GM12873 (cell line): ENCODE measurements at regions not wholly inside any gene's neighbourhood (a gene's known extent, or its start where the extent isn't known, plus 50 kb on each side); places are given as distances from the start of the nearest gene placed in this dataset.

Experiments
- CTCF ChIP-seq: IDR thresholded peaks from 2 replicates; pipeline ENCODE4 v1.5.1; 2012; ENCODE audit warnings: low read depth, mild to moderate bottlenecking, moderate library complexity, low read length, control low read depth; ENCODE audit not compliant: insufficient read depth; ENCODE audit errors: missing control alignments

- no peak for TF ChIP-seq CTCF
Measured at GRCh38 chr3:124582621-124583395, 147.4 kb upstream of the UMPS start.

GRCh38 chr3:124584245-124584551 is 146.1 kb upstream of the UMPS start:
- TF ChIP-seq CTCF, result no peak

GRCh38 chr3:124584552-124585391 is 145.5 kb upstream of the UMPS start:
- no peak for TF ChIP-seq CTCF

GRCh38 chr3:124586126-124587052 is 143.9 kb upstream of the UMPS start:
- no peak for TF ChIP-seq CTCF

GRCh38 chr3:124587053-124587408 is 143.2 kb upstream of the UMPS start:
- no peak for TF ChIP-seq CTCF

- no peak for TF ChIP-seq CTCF
Measured at GRCh38 chr3:124588036-124588435, 142.2 kb upstream of the UMPS start.

- TF ChIP-seq CTCF, result no peak
Measured at GRCh38 chr3:124588794-124589193, 141.5 kb upstream of the UMPS start.
